ENCODE measurements at regions not wholly inside any gene's neighbourhood (a gene's known extent, or its start where the extent isn't known, plus 50 kb on each side); places are given as distances from the start of the nearest gene placed in this dataset.

GRCh38 chrX:16333453-16333852 is 166.2 kb downstream of the MAGEB17 start:
- TF ChIP-seq CTCF (IDR thresholded peaks at IDR 0.05) (no peak), POLR2A (IDR thresholded peaks at IDR 0.05) (no peak)

All from heart left ventricle (tissue), 13 donors.